HG03095 (cell line): ENCODE measurements at regions not wholly inside any gene's neighbourhood (a gene's known extent, or its start where the extent isn't known, plus 50 kb on each side); places are given as distances from the start of the nearest gene placed in this dataset.

Source experiments
- ATAC-seq: cut with Tn5 transposase; IDR thresholded peaks from one replicate; pipeline ENCODE4 v1.9.1; 2021; ENCODE audit warnings: moderate library complexity; ENCODE audit not compliant: unreplicated experiment

- ATAC-seq, result no peak
These were observed 96.7 kb upstream of the SLC14A2 start for GRCh38 chr18:45518311-45519155.

GRCh38 chr18:45519411-45520280 lies 95.6 kb upstream of the SLC14A2 start:
- ATAC-seq, result no peak

GRCh38 chr18:45521136-45521535 lies 94.1 kb upstream of the SLC14A2 start:
- no peak for ATAC-seq

GRCh38 chr18:45521777-45522176 lies 93.5 kb upstream of the SLC14A2 start:
- no peak for ATAC-seq

GRCh38 chr18:45522371-45522770 lies 92.9 kb upstream of the SLC14A2 start:
- ATAC-seq, result no peak

GRCh38 chr18:45525301-45525700 lies 90.0 kb upstream of the SLC14A2 start:
- ATAC-seq, result no peak

GRCh38 chr18:45526114-45526841 lies 89.0 kb upstream of the SLC14A2 start:
- ATAC-seq, result no peak

- ATAC-seq, result no peak
These were observed 87.4 kb upstream of the SLC14A2 start for GRCh38 chr18:45527891-45528290.

- ATAC-seq, result no peak
These were observed 86.5 kb upstream of the SLC14A2 start for GRCh38 chr18:45528712-45529336.

GRCh38 chr18:45538444-45538843 lies 76.8 kb upstream of the SLC14A2 start:
- no peak for ATAC-seq

GRCh38 chr18:45539491-45539891 lies 75.8 kb upstream of the SLC14A2 start:
- no peak for ATAC-seq

GRCh38 chr18:45540125-45540524 lies 75.2 kb upstream of the SLC14A2 start:
- ATAC-seq, result no peak

GRCh38 chr18:45541421-45541820 lies 73.9 kb upstream of the SLC14A2 start:
- ATAC-seq, result no peak

GRCh38 chr18:45542043-45542442 lies 73.2 kb upstream of the SLC14A2 start:
- no peak for ATAC-seq

- ATAC-seq, result no peak
These were observed 67.4 kb upstream of the SLC14A2 start for GRCh38 chr18:45547910-45548309.

GRCh38 chr18:45548614-45549013 lies 66.7 kb upstream of the SLC14A2 start:
- ATAC-seq, result no peak

- no peak for ATAC-seq
These were observed 66.0 kb upstream of the SLC14A2 start for GRCh38 chr18:45549290-45549689.

GRCh38 chr18:45551142-45551815 lies 64.0 kb upstream of the SLC14A2 start:
- no peak for ATAC-seq

- ATAC-seq, result no peak
These were observed 61.4 kb upstream of the SLC14A2 start for GRCh38 chr18:45553723-45554388.

- no peak for ATAC-seq
These were observed 60.9 kb upstream of the SLC14A2 start for GRCh38 chr18:45554389-45554737.
